ENCODE measurements at regions not wholly inside any gene's neighbourhood (a gene's known extent, or its start where the extent isn't known, plus 50 kb on each side); places are given as distances from the start of the nearest gene placed in this dataset.

GRCh38 chr5:172529896-172530295, 75.6 kb upstream of the SH3PXD2B start:
- H4K20me1 ChIP-seq (ENCODE audit: insufficient read depth, poor library complexity, severe bottlenecking), result no peaks in the 10 kb centered on the region
- no peak overlapping the region for H3K4me3 ChIP-seq
- TF ChIP-seq EZH2 (IDR thresholded peaks at IDR 0.05; ENCODE audit: borderline replicate concordance) (no peak), EZH2phosphoT487 (IDR thresholded peaks at IDR 0.05; ENCODE audit: low read depth, severe bottlenecking, unreplicated experiment) (no peak)
- TF ChIP-seq, protein P1, sequence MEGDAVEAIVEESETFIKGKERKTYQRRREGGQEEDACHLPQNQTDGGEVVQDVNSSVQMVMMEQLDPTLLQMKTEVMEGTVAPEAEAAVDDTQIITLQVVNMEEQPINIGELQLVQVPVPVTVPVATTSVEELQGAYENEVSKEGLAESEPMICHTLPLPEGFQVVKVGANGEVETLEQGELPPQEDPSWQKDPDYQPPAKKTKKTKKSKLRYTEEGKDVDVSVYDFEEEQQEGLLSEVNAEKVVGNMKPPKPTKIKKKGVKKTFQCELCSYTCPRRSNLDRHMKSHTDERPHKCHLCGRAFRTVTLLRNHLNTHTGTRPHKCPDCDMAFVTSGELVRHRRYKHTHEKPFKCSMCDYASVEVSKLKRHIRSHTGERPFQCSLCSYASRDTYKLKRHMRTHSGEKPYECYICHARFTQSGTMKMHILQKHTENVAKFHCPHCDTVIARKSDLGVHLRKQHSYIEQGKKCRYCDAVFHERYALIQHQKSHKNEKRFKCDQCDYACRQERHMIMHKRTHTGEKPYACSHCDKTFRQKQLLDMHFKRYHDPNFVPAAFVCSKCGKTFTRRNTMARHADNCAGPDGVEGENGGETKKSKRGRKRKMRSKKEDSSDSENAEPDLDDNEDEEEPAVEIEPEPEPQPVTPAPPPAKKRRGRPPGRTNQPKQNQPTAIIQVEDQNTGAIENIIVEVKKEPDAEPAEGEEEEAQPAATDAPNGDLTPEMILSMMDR (IDR thresholded peaks at IDR 0.05; ENCODE audit: poor library complexity), result no peak
- H3K36me3 ChIP-seq (replicated peaks; ENCODE audit: insufficient read depth, low read depth), result no peaks in the 10 kb centered on the region
- H3K9me3 ChIP-seq (ENCODE audit: low read depth), result no peaks in the 10 kb centered on the region
- WGBS (ENCODE audit: low lambda C conversion rate, missing lambda C conversion rate), result 81% methylated on average over 3 of the region's 3 CpGs
- peaks cover 13% of the 10 kb centered on the region for H3K4me1 ChIP-seq (ENCODE audit: insufficient read depth)
- H2AFZ ChIP-seq, result no peak overlapping the region
- H3K27ac ChIP-seq, result no peak overlapping the region
- H3K27me3 ChIP-seq, result no peaks in the 10 kb centered on the region
- no peaks in the 10 kb centered on the region for H3K9me2 ChIP-seq (replicated peaks; ENCODE audit: insufficient read depth)
- no peaks in the 10 kb centered on the region for H3K79me2 ChIP-seq
- H3K4me2 ChIP-seq, result no peak overlapping the region
- no peak for DNase-seq (ENCODE audit: low spot score)

DNA sequence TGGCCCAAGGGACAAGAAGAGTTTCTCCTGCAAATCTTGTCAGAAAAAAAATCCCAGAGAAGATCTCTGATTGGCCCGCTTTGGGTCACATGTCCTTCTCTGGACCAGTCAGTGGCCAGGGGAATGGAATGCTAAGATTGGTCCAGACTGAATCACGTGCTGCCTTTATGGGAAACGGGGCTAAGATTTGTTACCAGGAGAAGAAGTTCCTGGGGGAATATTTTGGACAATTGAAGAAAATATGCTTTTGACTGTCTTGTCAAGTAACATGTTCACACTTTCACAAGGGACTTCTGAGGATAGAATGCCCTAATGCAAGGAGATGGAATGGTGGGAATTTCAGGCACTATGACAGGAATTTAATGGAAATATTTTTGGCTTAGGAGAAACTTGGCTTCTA, 74.1 kb upstream of the SH3PXD2B start:
- 81% methylated on average over 3 of the region's 3 CpGs for WGBS (ENCODE audit: low lambda C conversion rate, missing lambda C conversion rate)
- H4K20me1 ChIP-seq (ENCODE audit: insufficient read depth, poor library complexity, severe bottlenecking), result no peaks in the 10 kb centered on the region

GRCh38 chr5:172527559-172527958, 73.2 kb upstream of the SH3PXD2B start:
- TF ChIP-seq EZH2phosphoT487 (IDR thresholded peaks at IDR 0.05; ENCODE audit: low read depth, severe bottlenecking, unreplicated experiment), result no peak
- TF ChIP-seq, protein P1 (IDR thresholded peaks at IDR 0.05; ENCODE audit: poor library complexity), result no peak
- TF ChIP-seq EZH2 (IDR thresholded peaks at IDR 0.05; ENCODE audit: borderline replicate concordance), result no peak
- no peak overlapping the region for H3K27ac ChIP-seq
- DNase-seq (ENCODE audit: low spot score), result no peak
- H3K27me3 ChIP-seq, result no peaks in the 10 kb centered on the region
- H4K20me1 ChIP-seq (ENCODE audit: insufficient read depth, poor library complexity, severe bottlenecking), result no peaks in the 10 kb centered on the region
- WGBS (ENCODE audit: low lambda C conversion rate, missing lambda C conversion rate), result 88% methylated on average over 4 of the region's 4 CpGs
- no peak overlapping the region for H3K4me2 ChIP-seq
- H3K79me2 ChIP-seq, result no peaks in the 10 kb centered on the region
- no peak overlapping the region for H2AFZ ChIP-seq
- H3K4me3 ChIP-seq, result no peak overlapping the region
- no peaks in the 10 kb centered on the region for H3K4me1 ChIP-seq (ENCODE audit: insufficient read depth)
- H3K9me2 ChIP-seq (replicated peaks; ENCODE audit: insufficient read depth), result no peaks in the 10 kb centered on the region
- no peaks in the 10 kb centered on the region for H3K36me3 ChIP-seq (replicated peaks; ENCODE audit: insufficient read depth, low read depth)
- no peaks in the 10 kb centered on the region for H3K9me3 ChIP-seq (ENCODE audit: low read depth)

More for the DNA sequence above, 74.1 kb upstream of the SH3PXD2B start:
- Histone ChIP-seq H3K9me3 (ENCODE audit: low read depth) (no peaks in the 10 kb centered on the region), H3K79me2 (no peaks in the 10 kb centered on the region), H2AFZ (no peak overlapping the region), H3K4me2 (no peak overlapping the region), H3K4me3 (no peak overlapping the region), H3K9me2 (replicated peaks; ENCODE audit: insufficient read depth) (no peaks in the 10 kb centered on the region), H3K36me3 (replicated peaks; ENCODE audit: insufficient read depth, low read depth) (no peaks in the 10 kb centered on the region), H3K27me3 (no peaks in the 10 kb centered on the region), H3K27ac (no peak overlapping the region), H3K4me1 (ENCODE audit: insufficient read depth) (peaks cover 5% of the 10 kb centered on the region)
- no peak for DNase-seq (ENCODE audit: low spot score)
- TF ChIP-seq EZH2phosphoT487 (IDR thresholded peaks at IDR 0.05; ENCODE audit: low read depth, severe bottlenecking, unreplicated experiment), result no peak
- TF ChIP-seq, protein P1 (IDR thresholded peaks at IDR 0.05; ENCODE audit: poor library complexity), result no peak
- no peak for TF ChIP-seq EZH2 (IDR thresholded peaks at IDR 0.05; ENCODE audit: borderline replicate concordance)

GRCh38 chr5:172525996-172526360, 71.7 kb upstream of the SH3PXD2B start:
- Histone ChIP-seq H3K4me2 (no peak overlapping the region), H3K36me3 (replicated peaks; ENCODE audit: insufficient read depth, low read depth) (no peaks in the 10 kb centered on the region), H4K20me1 (ENCODE audit: insufficient read depth, poor library complexity, severe bottlenecking) (no peaks in the 10 kb centered on the region), H3K9me3 (ENCODE audit: low read depth) (no peaks in the 10 kb centered on the region), H3K4me3 (no peak overlapping the region), H2AFZ (no peak overlapping the region), H3K9me2 (replicated peaks; ENCODE audit: insufficient read depth) (no peaks in the 10 kb centered on the region), H3K27ac (no peak overlapping the region), H3K27me3 (no peaks in the 10 kb centered on the region), H3K4me1 (ENCODE audit: insufficient read depth) (no peaks in the 10 kb centered on the region), H3K79me2 (no peaks in the 10 kb centered on the region)
- 86% methylated on average over 5 of the region's 5 CpGs for WGBS (ENCODE audit: low lambda C conversion rate, missing lambda C conversion rate)
- DNase-seq (ENCODE audit: low spot score), result no peak
- TF ChIP-seq EZH2 (IDR thresholded peaks at IDR 0.05; ENCODE audit: borderline replicate concordance), result no peak
- TF ChIP-seq EZH2phosphoT487 (IDR thresholded peaks at IDR 0.05; ENCODE audit: low read depth, severe bottlenecking, unreplicated experiment), result no peak
- TF ChIP-seq, protein P1 (IDR thresholded peaks at IDR 0.05; ENCODE audit: poor library complexity), result no peak
